ENCODE measurements at regions not wholly inside any gene's neighbourhood (a gene's known extent, or its start where the extent isn't known, plus 50 kb on each side); places are given as distances from the start of the nearest gene placed in this dataset.
"Not testable (repeated sequence)": the region's sequence is repeated elsewhere in the genome, so short reads cannot be mapped to it uniquely, and the experiment has no call there.

DNA sequence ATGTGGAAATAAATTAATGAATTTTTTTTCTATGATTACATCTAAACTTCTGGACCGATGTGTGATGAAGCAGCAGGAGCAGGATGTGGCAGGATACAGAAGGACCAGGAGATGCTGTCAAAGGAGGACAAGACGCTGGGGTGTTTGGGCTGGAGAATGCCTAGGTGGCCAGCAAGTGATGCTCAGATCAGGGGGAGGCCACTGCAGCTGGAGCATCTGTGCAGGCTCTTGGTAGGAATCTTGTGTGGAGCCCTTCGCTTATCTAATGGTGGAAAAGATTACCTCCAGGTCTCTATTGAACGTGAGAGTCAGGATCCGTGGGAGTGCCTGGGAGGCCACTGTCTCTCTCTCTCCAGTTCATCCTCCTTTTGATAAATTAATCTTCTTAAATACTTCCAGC is 79.8 kb downstream of the MRPL36 start:
- TF ChIP-seq, protein P1, sequence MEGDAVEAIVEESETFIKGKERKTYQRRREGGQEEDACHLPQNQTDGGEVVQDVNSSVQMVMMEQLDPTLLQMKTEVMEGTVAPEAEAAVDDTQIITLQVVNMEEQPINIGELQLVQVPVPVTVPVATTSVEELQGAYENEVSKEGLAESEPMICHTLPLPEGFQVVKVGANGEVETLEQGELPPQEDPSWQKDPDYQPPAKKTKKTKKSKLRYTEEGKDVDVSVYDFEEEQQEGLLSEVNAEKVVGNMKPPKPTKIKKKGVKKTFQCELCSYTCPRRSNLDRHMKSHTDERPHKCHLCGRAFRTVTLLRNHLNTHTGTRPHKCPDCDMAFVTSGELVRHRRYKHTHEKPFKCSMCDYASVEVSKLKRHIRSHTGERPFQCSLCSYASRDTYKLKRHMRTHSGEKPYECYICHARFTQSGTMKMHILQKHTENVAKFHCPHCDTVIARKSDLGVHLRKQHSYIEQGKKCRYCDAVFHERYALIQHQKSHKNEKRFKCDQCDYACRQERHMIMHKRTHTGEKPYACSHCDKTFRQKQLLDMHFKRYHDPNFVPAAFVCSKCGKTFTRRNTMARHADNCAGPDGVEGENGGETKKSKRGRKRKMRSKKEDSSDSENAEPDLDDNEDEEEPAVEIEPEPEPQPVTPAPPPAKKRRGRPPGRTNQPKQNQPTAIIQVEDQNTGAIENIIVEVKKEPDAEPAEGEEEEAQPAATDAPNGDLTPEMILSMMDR (conservative IDR thresholded peaks at IDR 0.05), result no peak
- no peak overlapping the region for H3K27ac ChIP-seq

DNA sequence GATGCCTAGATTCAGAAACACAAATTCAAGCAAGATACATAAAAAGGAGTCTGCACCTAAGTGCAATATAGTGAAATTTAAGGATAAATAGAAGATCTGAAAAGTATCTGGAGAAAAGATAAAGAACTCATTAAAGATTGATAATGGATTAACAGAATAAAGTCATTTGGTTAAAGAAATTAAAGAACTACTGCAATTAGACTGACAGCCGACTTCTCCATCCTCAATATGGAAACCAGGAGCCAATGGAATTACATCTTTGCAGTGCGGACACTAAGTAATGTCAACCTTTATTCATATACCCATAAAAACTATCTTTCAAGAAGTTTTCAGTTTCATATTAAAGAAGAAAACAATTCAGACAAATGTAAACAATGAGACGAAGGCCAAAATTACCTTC is 81.0 kb downstream of the MRPL36 start:
- TF ChIP-seq, protein P1 (conservative IDR thresholded peaks at IDR 0.05), result no peak
- TF ChIP-seq ZFX (IDR thresholded peaks at IDR 0.05), result no peak
- no peak overlapping the region for H3K27ac ChIP-seq

DNA sequence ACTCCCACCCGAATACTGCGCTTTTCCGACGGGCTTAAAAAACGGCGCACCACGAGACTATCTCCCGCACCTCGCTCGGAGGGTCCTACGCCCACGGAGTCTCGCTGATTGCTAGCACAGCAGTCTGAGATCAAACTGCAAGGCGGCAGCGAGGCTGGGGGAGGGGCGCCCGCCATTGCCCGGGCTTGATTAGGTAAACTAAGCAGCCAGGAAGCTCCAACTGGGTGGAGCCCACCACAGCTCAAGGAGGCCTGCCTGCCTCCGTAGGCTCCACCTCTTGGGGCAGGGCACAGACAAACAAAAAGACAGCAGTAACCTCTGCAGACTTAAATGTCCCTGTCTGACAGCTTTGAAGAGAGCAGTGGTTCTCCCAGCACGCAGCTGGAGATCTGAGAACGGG is 89.5 kb downstream of the MRPL36 start:
- H3K27ac ChIP-seq, result not testable (repeated sequence)

DNA sequence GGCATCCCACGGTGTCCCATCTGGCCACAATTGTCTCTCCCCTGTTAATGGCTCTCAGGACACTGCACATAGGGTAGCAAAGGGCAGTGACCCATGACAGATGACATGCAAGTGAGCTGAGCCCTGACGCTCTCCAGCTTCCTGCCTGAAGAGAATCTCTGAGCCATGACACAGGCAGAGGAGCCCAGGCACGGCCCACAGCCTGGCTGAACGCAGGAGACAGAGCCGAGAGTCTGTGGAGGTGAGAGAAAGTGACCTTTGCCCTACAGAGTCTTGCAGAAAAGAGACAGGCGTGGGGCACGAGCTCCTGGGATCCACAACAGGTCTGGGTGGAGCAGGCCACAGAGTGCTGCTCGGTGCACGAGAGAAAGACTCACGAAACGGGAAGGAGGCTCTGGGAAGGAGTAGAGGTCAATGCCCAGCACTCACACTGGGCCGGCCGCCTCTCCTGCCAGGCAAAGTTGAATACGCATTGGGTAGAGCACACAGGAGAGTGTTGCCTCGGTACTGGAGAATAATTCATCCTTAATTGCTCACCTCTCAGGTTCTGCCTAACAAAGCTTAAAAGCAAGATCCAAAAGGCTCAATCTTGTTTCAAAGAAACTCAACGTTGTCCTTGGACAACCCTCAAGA is 90.3 kb downstream of the MRPL36 start:
- H3K27ac ChIP-seq, result no peak overlapping the region
- TF ChIP-seq, protein P1 (conservative IDR thresholded peaks at IDR 0.05), result no peak
- TF ChIP-seq ZFX (IDR thresholded peaks at IDR 0.05), result no peak

DNA sequence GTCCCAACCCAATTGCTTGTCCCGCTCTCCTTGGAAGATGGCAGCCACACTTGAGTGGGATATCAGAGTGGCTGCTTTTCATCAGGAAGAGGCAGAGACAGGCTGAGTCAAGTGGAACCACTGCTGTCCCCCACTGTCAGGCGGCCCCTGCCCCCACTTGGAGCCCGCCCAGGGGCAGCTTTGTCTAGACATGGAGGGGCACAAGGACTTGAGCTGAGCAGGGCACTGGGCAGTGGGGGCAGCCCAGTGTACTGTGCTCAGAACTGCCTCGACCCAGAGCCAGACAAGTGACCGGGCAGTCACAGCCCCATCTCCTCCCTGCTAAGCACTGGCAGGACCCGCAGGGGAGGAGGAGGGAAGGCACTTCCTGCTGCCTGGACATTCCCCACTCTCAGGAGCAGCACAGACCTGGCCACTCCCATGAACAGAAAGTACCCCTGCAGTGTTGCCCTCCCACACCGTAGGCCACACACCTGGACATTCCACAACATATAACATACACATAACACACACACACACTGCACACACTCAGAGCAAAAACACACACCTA is 91.0 kb downstream of the MRPL36 start:
- TF ChIP-seq ZFX (IDR thresholded peaks at IDR 0.05), result no peak
- TF ChIP-seq, protein P1 (conservative IDR thresholded peaks at IDR 0.05), result no peak
- no peak overlapping the region for H3K27ac ChIP-seq

DNA sequence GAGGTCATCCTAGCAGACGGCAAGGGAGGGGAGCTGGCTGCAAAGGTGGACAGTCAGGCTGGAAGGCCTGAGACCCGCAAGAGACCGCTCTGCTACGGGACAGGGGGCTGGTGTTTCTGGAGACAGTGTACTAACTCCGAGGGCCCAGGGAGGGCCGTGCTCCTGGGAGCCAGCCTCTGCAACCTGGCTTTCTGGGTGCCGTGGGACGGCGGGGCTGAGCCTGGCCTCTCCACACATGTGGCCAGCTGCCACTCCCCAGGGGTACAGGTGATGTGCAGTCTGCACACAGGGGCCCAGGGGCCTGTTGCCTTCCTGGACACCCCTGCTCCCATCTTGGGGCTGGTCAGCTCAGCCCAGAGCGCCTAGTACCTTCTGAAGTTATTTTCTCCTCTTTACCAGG is 92.2 kb downstream of the MRPL36 start:
- no peak for TF ChIP-seq ZFX (IDR thresholded peaks at IDR 0.05)
- no peak overlapping the region for H3K27ac ChIP-seq

DNA sequence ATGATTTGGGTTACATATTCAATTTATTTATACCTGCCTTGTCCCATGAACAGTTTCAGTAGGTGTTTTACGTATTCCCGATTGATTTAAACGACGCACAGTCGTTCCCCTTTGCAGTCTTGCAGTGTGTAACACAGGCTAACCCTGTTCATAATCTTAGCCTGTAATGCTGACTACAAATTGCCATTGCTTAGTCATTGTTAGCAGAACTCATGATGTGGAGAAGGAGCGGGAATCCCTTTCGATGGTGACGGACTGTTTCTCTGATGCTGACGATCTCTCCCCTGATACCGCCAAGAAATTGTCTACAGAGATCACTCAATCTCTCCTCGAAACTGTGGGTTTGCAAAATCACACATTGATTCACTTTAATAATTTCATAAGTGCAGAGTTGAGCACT is 93.2 kb downstream of the MRPL36 start:
- no peak overlapping the region for H3K27ac ChIP-seq
- no peak for TF ChIP-seq ZFX (IDR thresholded peaks at IDR 0.05)
- TF ChIP-seq, protein P1 (conservative IDR thresholded peaks at IDR 0.05), result no peak

DNA sequence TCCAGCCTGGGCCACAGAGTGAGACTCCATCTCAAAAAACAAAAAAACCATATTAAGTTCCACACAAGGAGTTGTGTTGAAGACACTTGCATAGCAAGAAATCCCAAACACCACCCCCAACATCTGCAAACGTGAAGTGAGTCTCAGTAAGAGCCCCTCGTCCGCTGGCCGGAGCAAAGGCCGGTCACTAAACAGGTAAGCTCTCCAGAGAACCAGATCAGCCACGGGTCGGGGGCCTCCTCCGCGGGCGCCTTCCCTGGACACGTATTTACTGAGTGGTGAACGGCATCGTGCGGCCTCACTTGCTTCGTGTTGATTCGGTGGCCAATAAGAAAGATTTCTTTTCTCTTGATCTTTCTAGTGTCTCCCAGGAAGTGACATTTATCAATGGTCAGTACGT is 93.6 kb downstream of the MRPL36 start:
- TF ChIP-seq, protein P1 (conservative IDR thresholded peaks at IDR 0.05), result no peak
- no peak for TF ChIP-seq ZFX (IDR thresholded peaks at IDR 0.05)
- no peak overlapping the region for H3K27ac ChIP-seq
